GM12875 (cell line): ENCODE measurements at regions not wholly inside any gene's neighbourhood (a gene's known extent, or its start where the extent isn't known, plus 50 kb on each side); places are given as distances from the start of the nearest gene placed in this dataset.

ENCODE experiments used
- H3K4me3 ChIP-seq: one replicate; pipeline ENCODE4 v1.5.1; 2011; ENCODE audit warnings: low read depth, low read length, control low read depth
- CTCF ChIP-seq: IDR thresholded peaks from 2 replicates; pipeline ENCODE4 v1.5.1; 2011; ENCODE audit warnings: low read depth, mild to moderate bottlenecking, control low read depth, inconsistent platforms, low read length, moderate library complexity, borderline replicate concordance; ENCODE audit not compliant: insufficient read depth

- no peak for TF ChIP-seq CTCF
- no peak overlapping the region for H3K4me3 ChIP-seq
These were observed 419.9 kb downstream of the HAO1 start for GRCh38 chr20:7520361-7520760.

- no peak for TF ChIP-seq CTCF
- H3K4me3 ChIP-seq: no peak overlapping the region
These were observed 417.0 kb downstream of the HAO1 start for GRCh38 chr20:7523288-7523687.

DNA sequence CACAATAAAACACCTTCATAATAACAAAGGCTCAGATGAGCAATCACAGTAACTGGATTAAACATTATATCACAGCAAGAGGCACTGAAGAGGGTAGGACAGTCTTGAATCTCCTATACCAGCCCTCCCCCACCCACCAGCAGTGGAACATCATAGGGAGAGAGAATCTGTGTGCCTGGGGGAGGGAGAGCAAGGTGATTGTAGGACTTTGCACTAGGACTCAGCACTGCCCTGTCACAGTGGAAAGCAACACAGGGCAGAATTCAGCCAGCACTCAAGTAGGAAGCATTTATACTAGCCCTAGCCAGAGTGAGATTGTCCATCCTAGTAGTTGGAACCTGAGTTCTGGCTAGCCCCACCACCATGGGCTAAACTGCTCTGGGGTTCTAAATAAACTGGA, 400.2 kb downstream of the HAO1 start:
- no peak overlapping the region for H3K4me3 ChIP-seq
- TF ChIP-seq CTCF: no peak

- TF ChIP-seq CTCF: no peak
- no peak overlapping the region for H3K4me3 ChIP-seq
These were observed 399.3 kb downstream of the HAO1 start for GRCh38 chr20:7540923-7541322.

DNA sequence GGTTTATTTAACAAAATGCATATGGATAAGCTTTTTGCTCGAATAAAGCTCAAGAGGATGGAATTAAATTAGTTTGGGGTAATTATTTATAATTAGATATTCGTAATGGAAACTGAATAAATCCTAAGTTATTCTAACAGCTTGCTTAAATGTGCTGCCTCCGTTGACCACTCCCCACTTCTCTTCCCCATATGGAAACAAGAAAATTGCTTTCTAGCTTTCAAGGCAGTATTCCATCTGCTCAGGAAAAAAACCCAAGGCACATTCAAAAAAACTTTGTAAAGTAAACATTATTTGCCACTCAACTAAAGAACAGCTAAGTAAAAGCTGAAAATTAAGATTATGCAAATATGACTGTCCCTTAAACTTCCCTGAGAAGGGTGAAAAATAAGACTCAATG, 369.2 kb downstream of the HAO1 start:
- no peak for TF ChIP-seq CTCF
- H3K4me3 ChIP-seq: no peak overlapping the region

DNA sequence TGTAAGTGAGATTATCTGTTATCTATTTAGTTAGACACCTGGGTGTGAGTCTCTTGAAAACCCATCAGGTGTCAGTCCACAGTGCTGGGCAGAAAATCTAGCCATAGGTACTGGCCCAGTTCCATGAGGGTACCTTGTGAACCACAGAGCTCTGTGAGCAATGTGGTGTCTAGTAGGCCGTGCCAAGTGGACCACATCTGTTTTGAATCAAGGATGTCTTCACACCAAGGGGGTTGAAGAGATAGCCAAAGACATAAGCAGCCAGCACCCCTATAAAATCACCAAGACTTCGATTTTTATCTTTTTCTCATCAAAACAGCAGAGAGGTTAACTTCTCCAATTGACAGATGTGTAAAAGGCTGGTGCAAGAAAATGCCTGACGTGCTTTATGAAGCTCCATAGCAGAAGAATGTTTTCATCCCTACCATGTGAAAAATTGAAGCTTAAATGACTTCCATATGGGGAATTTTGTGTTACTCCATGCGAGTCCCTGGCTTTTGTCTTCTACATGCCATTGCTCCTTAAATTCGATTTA, 368.7 kb downstream of the HAO1 start:
- no peak for TF ChIP-seq CTCF
- no peak overlapping the region for H3K4me3 ChIP-seq

GRCh38 chr20:7579888-7580287, 360.4 kb downstream of the HAO1 start:
- no peak overlapping the region for H3K4me3 ChIP-seq
- no peak for TF ChIP-seq CTCF
